HG03159 (cell line): ENCODE measurements at regions not wholly inside any gene's neighbourhood (a gene's known extent, or its start where the extent isn't known, plus 50 kb on each side); places are given as distances from the start of the nearest gene placed in this dataset.

ENCODE experiments used
- ATAC-seq: cut with Tn5 transposase; IDR thresholded peaks from one replicate; pipeline ENCODE4 v1.9.1; 2021; ENCODE audit warnings: mild to moderate bottlenecking, moderate library complexity; ENCODE audit not compliant: unreplicated experiment

DNA sequence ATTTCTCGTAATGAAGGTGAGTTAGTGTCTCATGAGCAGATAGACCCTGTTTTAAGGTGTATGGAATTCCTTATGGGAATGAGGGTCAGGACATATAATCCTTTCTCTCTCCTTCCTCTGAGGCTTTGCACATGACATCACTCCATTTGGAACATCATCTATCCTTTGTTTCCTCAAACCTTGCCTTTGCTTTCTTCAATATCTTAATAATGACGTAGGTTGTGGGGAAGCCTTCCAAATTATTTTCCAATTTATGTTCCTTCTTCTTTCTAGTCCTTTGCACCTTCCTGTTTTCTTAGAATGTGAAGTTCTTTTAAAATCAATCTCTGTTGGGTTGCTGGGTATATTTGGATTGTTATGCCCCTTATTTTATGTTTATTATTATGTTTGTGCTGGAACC is 502.9 kb upstream of the STXBP6 start:
- ATAC-seq = no peak

DNA sequence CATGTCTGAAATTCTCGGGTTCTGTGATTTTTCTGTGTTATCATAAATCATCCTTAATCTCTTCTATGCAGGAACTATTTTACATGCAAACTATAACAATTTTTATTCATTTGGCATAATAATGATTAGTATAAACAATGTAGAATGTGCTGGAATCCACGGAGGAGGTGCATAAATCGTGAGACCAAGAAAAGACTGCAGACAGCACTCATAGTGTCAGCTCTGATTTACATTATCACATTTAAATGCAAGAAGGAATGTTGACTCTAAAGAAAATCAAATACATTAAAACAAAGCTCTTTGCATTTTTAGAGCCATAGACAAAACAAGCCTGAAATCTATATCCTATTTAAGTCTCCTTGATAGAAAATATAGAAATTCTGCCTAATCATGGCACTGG is 501.7 kb upstream of the STXBP6 start:
- no peak for ATAC-seq

DNA sequence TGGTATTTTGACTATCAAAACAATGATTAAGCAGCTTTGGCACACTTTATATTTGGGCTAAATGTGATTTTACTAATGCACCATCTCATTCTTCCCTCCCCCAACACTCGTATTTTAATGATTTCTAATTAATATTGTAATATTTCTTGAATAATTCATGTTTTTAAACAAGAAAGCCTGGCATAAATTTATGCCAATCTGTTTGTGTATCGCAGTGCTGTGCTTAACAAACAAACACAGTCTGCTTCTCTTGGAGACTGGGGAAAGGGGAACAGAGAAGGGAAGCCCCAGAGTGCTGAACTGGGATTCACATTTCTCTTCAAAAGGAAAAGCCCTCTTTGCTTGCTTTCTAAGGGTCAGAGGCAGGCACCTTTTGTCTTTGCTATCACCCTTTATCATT is 496.9 kb upstream of the STXBP6 start:
- ATAC-seq = no peak

DNA sequence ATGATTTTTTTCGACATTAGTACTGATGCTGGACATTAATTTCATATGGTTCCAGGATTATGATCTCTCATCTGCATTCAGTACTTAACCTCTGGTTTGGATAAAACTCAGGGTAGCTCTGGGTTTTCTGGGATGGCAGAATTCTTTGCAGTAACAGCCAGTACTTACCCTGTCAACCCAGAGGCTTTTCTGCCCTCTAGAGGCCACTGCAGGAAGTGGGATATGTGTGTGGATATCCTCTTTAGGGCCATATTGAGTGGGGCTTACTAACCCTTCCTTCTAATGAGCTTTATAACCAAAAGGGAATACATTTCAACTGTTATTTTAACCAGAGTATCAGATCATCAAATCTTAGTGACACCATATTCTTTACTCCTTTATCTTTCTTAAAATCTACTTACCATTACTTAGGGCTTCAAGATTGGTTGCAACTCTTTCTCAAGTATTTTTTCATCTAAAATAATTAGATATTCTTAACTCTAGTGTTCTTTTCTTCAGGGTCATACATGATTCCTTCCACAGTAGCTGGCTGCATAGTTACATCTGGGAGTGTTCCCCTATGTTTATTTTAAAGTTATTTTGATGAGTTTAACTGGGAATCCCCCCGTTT is 488.0 kb upstream of the STXBP6 start:
- ATAC-seq = no peak

DNA sequence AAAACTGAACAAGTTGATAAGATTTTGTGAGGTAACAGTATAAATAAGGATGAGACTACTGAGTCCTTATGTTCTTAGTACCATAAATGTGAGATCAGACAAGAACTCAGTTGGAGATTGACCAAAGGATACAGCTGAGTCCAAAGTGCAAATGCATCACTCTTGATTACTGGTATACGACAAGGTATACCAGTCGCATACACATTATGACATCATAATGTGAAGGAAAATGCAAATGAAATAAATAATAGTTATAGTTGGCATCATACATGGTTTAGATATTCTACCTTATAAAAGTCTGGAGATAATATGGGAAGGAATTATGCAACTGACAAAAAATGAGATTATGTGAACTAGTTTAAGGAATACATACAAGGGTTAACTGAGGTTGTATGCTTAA is 476.3 kb upstream of the STXBP6 start:
- no peak for ATAC-seq

DNA sequence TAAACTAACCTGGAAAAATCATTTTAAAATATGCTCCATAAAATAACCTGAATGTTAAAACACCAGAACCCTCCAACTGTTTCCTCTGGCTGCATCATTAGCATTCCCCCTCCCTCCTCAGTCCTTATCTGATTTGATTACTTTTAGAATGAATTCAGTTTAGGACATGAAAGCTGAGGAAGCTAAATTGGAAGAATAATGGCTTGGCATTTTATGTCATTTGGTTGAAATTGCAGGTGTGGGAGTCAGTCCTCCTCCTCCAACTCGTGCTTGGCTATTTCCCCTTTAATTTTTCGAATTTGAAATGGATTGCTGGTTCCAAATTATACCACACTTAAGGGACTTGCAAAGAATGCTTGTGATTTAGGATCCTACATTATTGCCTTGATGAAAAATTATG is 473.0 kb upstream of the STXBP6 start:
- ATAC-seq = no peak

DNA sequence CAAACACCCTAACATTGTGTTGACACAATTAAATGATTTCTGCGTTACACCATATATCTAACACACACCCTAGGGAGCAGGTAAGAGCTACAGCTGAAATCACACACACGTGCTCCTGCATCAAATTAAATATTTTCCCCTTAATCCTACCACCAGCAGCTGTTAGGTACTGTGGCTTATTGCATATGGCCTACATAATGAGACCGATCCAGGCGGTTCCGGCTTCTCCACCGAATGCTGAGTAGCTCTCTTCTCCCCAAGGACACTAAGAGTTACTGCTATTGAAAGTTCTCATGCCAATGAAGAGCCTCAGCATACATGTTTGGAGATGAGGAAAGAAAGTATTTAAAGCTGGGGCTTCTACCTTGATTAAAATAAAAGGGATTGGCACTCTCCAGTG is 472.2 kb upstream of the STXBP6 start:
- ATAC-seq = no peak

DNA sequence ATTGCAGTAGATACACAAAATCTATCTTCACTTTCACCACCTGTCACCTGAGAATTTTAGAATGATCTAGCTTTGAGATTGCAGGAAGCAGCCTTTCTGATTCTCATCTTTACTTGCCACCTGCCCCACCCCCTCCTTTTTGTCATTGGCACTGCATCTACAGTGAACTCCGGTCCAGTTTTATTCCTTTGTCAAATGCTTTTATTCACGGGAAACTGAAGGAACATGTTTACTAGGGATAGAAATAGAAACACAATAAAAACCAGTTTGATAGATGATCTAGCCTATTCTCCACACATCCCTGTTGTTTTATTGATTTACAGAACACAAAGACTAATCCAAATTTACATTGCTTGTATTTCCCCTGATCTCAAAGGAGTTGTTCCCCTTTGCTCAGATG is 471.7 kb upstream of the STXBP6 start:
- ATAC-seq = no peak

DNA sequence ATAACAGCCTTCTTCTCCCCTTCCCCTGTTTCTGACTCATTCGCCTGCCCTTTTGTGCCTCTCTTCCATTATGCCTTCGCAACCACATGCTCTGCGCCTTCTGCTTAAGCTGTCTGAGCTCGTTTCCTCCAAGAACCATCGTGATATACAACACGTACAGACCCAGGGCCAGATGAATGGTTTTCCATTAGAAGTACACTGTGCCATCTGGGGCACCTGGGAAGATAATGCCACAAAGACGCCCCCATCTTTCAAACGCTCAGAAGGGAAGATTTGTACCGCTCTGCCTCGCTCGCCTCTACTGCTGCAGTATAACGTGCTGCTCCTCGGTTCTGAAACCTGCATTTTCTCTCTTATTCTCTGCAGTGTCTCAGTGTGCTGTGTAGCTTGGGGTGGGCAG is 470.9 kb upstream of the STXBP6 start:
- no peak for ATAC-seq

DNA sequence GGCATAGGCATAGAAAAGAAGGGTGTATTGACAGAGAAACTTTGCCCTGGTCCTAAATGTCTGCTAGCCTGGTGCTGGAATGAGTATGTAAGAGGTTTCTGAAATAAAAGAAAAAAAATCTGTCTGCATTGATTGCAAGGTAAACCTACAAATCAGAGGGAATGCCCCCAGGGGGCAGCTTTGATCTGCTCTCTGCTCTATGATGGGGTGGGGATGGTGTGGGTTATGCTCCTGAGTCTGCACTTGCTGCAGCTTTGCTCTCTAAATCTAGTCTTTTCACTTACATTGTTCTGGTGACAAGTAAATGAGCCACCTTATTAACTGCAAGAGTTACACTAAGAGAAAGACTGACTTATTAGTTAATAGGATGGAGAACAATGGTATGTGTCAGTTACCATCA is 468.4 kb upstream of the STXBP6 start:
- ATAC-seq = no peak

DNA sequence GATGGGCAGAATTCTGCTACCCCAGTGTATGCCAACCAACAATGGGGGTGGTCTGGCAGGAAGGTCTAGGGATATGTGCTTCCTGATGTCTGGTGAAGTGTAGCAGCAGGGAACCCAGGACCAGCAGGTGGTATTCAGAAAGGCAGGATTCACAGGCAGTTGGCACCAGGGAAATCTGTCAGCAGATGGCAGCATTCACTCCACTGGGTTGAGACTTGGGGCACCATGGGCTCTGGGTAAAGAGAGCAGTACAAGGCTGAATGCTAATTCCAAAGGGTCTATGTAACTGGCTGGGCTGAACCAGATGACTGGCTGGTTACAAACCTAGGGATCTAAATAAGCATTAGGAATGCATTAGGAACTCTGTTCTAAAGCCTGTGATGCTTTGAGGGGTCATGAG is 466.9 kb upstream of the STXBP6 start:
- no peak for ATAC-seq

DNA sequence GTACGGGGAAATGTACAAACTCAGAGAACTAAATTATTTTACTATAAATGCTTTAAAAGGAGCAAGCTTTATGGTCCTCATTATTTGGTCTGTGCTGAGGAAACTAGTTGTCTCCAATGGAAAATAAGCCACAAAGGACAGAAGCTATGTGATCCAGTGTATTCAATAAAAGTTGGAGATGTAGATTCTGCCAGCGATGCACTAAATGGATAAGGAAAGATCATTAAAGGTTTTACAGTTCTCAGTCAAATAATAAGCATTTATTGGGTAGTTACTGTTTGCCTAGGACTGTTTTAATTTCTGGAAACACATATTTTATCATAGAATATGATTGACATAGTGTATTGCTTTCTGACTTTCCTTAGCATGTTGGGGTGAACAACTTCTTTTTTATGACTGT is 458.9 kb upstream of the STXBP6 start:
- no peak for ATAC-seq

DNA sequence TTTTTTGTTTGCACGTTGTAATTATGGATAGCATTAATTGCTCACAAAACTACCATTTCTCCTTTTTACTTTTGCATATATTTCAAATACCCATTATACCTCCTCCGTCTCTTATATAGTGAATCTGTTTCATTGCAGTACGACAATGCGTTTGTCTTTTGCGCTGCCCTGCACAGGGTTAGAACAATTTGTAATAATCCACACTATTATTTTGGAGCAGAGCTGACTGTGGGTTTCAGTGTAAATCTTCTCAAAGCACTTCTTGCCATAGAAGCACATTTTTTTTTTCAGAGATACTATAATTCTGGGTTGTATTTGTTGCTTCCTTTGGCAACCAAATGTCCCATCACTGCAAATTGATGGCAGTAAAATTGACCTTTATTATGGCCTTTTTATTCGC is 451.8 kb upstream of the STXBP6 start:
- ATAC-seq = no peak

DNA sequence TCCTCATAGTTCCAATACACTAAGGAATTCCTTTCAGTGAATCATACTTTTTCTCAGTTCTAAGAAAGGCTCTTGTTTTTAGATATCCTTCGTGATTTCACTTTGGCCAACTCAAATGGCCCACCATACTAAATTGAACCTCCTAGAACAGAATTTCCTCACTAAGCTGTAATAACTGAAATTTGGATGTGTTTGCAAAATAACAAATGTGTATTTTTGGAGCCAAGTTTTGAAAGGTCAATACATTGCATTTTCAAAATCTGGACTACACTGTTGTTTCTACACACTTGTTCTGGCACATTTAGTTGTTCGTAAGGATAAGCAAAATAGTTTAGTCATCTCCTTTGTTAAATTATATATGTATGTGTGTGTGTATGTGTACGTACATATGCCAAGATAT is 439.0 kb upstream of the STXBP6 start:
- ATAC-seq = no peak

DNA sequence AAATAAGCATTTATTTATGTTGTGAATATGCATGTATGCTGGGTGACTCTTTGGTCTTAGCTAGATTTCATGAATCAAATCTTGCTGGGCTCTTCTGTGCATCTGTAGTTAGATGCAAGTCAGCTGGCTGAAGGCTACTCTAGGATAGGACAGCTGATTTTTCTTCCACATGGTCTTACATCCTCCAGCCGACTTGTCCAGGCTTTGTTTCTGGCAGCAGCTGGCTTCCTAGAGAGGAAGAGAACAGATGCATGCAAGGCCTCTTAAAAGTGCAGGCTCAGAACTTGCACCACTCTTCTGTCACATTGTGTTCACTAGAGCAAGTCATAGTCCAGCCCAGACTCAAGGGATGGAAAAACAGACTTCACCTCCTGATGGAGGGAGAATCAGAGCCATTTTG is 435.4 kb upstream of the STXBP6 start:
- no peak for ATAC-seq

DNA sequence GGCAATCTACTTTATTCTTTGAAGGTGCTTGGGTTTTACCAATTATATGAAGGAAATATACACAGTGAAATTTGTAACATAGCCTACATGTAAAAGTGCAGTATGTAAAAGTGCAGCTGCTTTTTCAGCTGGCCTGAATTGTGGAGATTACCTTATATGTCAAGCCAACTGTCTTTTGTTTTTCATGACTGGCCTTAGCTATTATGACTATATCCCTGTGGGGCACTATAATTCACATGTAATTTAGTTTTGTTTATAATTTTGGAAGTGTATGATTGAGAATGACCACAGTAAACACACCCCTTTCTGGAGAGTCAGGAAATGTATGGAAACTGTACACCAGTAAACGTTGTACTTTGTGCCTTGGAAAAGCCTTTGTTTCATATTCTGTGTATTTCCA is 435.0 kb upstream of the STXBP6 start:
- ATAC-seq = no peak

DNA sequence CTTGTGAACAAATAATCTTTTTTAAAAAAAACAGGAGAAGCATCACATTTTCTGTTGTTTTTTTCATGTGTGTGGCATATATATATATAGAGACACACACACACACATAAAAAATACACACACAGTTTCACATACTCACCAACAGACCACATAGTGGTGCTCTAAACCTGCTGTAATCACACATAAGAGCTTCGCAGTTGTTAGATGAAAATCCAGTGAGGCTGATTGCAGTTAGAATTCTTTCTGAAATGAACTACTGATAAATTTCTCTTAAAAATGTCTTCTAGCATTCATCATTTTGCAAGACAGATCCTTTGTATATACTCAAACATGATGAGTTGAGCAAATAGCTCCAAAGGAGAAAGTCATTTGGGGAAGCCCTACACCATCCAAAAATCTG is 434.3 kb upstream of the STXBP6 start:
- no peak for ATAC-seq

DNA sequence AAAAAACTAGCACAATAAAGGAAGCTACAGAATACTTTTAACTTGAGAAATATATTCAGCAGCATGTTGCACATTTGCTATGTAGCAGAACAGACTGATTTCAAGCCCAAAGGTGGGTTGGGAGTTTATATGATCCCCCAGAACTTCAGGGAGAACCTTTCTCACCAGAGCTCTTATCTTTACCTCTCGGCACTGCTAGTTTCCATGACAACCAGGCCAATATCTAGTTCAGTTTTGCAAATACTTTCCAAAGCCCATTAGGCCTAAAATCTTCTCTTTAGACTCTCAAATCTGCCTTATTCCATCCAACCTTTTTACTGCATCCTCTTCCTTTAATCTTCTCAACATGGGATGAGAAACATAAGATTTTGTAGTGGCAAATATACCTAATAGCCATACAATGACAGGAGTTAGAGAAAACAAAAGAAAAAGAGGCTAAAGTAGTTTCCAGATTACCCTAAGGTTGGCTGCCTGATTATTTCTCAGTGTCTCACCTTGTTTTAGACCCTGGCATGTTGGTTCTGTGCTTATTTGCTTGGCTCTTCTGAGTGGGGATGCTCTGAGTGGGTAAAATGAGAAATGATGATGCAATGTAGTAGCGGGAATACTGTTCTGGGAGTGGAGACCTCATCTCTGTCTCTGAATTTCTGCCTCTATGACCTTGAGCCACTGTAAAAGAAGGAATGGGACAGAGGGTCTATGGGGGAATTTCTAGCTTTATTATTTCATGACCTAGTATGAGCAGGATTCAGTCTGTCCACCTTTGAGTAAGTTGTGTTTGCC is 427.6 kb upstream of the STXBP6 start:
- no peak for ATAC-seq

DNA sequence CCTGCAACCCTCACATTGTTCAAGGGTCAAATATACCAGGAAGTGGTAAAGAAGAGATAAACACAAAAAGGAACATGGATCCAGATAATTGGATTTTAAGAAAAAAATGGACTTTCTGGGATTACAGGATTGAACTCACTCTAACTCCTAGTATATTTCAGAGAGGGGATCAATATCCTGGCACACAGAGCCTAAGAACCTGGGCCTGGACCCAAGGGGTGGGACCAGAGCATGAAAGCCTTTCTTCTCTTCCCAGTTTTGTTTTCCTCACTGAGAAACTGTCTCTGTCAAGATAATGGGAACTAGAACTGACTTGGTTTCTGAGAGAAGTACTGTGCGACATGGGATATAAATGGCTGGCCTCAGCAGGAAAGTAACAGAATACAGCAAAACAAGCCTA is 422.8 kb upstream of the STXBP6 start:
- no peak for ATAC-seq

DNA sequence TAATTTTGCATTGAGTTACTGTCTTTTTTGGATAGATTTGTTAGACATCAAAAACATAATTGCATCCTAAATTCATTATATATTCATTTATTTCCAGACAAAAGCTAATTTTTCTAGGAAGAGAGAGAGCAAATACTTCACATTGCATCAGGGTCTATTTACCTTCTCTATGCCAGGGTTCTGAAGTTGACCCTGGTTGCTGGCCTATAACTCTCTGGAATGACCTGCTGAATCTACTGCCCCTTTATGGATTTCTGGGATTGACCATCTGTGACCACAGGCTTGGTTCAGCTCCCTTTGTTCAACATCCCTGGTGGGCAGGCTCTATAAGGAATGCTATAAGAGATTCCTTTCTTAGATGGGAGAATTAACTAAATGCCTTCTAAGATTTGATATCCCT is 414.8 kb upstream of the STXBP6 start:
- ATAC-seq = no peak

DNA sequence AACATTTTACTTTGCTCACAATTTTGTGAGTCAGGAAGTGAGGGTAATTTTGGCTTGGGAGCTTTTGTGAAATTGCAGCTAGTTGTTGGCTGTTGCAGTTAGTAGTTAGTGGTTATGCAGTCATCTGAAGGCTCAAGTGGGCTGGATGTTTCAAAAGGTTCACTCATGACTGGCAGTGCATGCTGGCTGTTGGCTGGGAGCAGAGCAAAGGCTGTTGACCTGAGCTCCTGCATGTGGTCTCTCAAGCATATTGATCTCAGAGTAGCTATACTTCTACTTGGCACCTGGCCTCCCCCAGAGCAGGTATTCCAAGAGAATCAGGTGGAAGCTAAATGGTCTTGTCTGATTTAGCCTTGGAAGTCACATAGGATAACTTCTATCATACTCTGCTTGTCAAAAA is 414.1 kb upstream of the STXBP6 start:
- no peak for ATAC-seq

DNA sequence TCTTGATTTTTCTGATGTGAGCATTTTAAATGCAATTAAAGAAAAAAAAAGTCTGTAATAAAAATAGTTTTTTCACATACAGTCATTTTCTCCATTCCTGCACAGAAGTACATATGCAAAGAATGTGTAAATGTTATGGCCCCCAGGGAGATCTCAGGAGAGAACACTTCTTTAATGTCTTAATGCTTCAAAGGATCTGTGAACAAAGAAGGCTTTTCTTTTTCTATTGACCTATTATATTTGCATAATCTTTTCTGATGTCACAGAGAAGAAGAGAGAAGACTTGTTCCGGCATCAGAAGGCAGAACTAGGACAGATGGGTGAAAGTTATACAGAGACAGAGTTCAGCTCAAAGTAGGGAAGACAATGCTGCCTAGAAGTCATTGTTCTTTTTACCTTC is 413.5 kb upstream of the STXBP6 start:
- no peak for ATAC-seq

DNA sequence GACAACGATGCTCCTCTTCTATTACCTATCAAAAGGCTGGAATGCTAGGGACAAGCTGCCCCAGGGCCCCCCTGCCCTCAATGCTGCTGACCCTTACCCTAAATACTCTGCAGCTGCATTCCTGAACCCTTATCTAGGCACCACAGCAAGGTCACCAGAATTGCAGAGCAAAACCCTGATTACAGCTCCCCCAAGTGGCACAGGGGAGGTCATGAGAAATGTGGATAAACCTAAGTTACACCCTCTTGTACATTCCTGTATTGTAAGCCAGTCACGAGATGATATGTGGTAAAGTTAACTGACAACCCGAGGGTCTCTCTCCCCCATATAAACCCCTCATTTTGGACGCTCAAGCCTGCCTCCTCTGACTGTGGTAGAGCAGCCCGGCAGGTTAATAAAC is 411.8 kb upstream of the STXBP6 start:
- no peak for ATAC-seq
